ENCODE measurements at regions not wholly inside any gene's neighbourhood (a gene's known extent, or its start where the extent isn't known, plus 50 kb on each side); places are given as distances from the start of the nearest gene placed in this dataset.

DNA sequence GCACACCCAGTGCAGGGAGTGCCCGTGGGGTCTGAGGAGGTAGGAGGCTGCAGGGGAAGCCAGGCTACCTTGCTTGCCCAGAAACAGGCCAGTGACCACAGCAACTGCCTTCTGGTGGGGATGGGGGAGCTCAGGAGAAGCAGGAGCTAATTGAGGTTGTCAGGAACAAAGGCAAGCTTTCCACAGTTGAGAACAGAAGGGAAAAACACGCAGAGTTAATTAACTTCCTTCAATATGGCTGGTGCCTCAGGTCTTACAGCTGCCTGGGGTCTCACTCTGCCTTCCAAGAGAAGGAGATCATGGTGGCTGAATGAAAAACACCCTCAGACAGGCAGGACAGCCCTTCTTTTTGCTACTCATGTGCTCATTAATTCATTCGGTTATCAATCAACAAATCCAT lies 127.9 kb upstream of the SYT13 start:
- TF ChIP-seq, protein P1, sequence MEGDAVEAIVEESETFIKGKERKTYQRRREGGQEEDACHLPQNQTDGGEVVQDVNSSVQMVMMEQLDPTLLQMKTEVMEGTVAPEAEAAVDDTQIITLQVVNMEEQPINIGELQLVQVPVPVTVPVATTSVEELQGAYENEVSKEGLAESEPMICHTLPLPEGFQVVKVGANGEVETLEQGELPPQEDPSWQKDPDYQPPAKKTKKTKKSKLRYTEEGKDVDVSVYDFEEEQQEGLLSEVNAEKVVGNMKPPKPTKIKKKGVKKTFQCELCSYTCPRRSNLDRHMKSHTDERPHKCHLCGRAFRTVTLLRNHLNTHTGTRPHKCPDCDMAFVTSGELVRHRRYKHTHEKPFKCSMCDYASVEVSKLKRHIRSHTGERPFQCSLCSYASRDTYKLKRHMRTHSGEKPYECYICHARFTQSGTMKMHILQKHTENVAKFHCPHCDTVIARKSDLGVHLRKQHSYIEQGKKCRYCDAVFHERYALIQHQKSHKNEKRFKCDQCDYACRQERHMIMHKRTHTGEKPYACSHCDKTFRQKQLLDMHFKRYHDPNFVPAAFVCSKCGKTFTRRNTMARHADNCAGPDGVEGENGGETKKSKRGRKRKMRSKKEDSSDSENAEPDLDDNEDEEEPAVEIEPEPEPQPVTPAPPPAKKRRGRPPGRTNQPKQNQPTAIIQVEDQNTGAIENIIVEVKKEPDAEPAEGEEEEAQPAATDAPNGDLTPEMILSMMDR (IDR thresholded peaks at IDR 0.05), result no peak
- peaks cover 0 to 4% (median 0%) of the 10 kb centered on the region in 7 donors for H3K9me3 Mint-ChIP-seq
- H4K20me1 ChIP-seq (ENCODE audit: insufficient read depth, low read length), result no peaks in the 10 kb centered on the region
- no peaks in the 10 kb centered on the region for H3K36me3 ChIP-seq (replicated peaks in 1 of 2; ENCODE audit: control insufficient read depth in 1 of 2, insufficient read depth in 2 of 2, low read length in 2 of 2)
- no peak overlapping the region for H3K27ac Mint-ChIP-seq
- H3K4me3 Mint-ChIP-seq, result no peak overlapping the region
- H3K4me3 ChIP-seq (replicated peaks in 1 of 3; ENCODE audit: low read depth in 2 of 3, low read length in 3 of 3), result no peak overlapping the region
- no peaks in the 10 kb centered on the region for H3K4me1 ChIP-seq (ENCODE audit: control insufficient read depth in 1 of 2, insufficient read depth in 2 of 2, low read length in 2 of 2)
- no peaks in the 10 kb centered on the region for H3K36me3 Mint-ChIP-seq
- H3K4me1 Mint-ChIP-seq, result no peaks in the 10 kb centered on the region
- intact Hi-C loops (cut with micrococcal nuclease), result loop anchor here in 1 of 2 donors (10.0 kb wide), 1 partner anchor 1069 kb away; no protein-coding TSS in a partner anchor
- H3K27me3 ChIP-seq (ENCODE audit: control insufficient read depth in 2 of 2, insufficient read depth in 2 of 2, low read length in 2 of 2), result peaks cover 16 to 30% of the 10 kb centered on the region in 2 donors
- H3K79me2 ChIP-seq (ENCODE audit: insufficient read depth, low read length), result no peaks in the 10 kb centered on the region
- no peak overlapping the region for H2AFZ ChIP-seq (ENCODE audit: insufficient read depth, low read depth, low read length, poor library complexity, severe bottlenecking)
- no peak for DNase-seq
- H3K27ac ChIP-seq (ENCODE audit: low read depth in 1 of 2, low read length in 2 of 2), result no peak overlapping the region
- no peaks in the 10 kb centered on the region for H3K9me3 ChIP-seq (replicated peaks in 1 of 2; ENCODE audit: control insufficient read depth in 1 of 2, insufficient read depth in 1 of 2, low read length in 2 of 2)
- H3K4me2 ChIP-seq (replicated peaks; ENCODE audit: extremely low read depth, low read length, poor library complexity, severe bottlenecking), result no peak overlapping the region
- no peak overlapping the region for H3K9ac ChIP-seq (ENCODE audit: insufficient read depth, low read length, poor library complexity, severe bottlenecking)
- 67% methylated on average over 2 of the region's 3 CpGs for WGBS (ENCODE audit: insufficient coverage)
- H3K27me3 Mint-ChIP-seq (ENCODE audit: low read depth in 3 of 3), result peaks cover 30 to 42% (median 41%) of the 10 kb centered on the region in 3 donors

DNA sequence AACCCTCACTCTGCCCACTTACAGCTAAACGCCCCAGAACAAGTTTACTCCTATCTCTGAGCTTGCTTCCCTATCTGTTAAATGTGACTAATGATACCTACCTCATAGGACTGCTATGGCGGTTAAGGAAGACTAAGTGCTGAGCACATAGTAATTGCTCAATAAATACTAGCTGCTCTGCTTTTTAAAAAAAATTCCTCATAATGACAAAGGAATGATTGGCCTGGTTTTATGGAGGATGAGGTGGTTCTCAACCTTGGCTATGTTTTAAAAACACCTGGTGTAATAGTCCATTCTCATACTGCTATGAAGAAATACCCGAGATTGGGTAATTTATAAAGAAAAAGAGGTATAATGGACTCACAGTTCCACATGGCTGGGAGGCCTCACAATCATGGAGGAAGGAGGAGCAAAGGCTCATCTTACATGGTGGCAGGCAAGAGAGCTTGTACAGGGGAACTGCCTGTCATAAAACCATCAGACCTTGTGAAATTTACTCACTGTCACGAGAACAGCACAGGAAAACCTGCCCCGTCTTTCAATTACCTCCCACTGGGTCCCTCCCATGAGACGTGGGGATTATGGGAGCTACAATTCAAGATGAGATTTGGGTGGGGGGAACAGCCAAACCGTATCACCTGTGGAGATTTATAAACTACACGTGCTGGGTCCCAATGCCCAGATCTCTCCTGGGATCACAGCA lies 127.2 kb upstream of the SYT13 start:
- H3K27me3 Mint-ChIP-seq (ENCODE audit: low read depth in 3 of 3), result peaks cover 31 to 39% (median 39%) of the 10 kb centered on the region in 3 donors

More for the DNA sequence above, 127.2 kb upstream of the SYT13 start:
- no peak overlapping the region for H3K4me3 ChIP-seq (replicated peaks in 1 of 3; ENCODE audit: low read depth in 2 of 3, low read length in 3 of 3)
- H3K36me3 ChIP-seq (replicated peaks in 1 of 2; ENCODE audit: control insufficient read depth in 1 of 2, insufficient read depth in 2 of 2, low read length in 2 of 2), result no peaks in the 10 kb centered on the region
- no peak overlapping the region for H3K9ac ChIP-seq (ENCODE audit: insufficient read depth, low read length, poor library complexity, severe bottlenecking)
- Mint-ChIP-seq H3K9me3 (peaks cover 0 to 2% (median 0%) of the 10 kb centered on the region in 7 donors), H3K36me3 (no peaks in the 10 kb centered on the region), H3K4me1 (no peaks in the 10 kb centered on the region), H3K4me3 (no peak overlapping the region), H3K27ac (no peak overlapping the region)
- intact Hi-C loops (cut with micrococcal nuclease), result loop anchor here in 1 of 2 donors (10.0 kb wide), 1 partner anchor 1069 kb away; no protein-coding TSS in a partner anchor
- no peaks in the 10 kb centered on the region for H3K4me1 ChIP-seq (ENCODE audit: control insufficient read depth in 1 of 2, insufficient read depth in 2 of 2, low read length in 2 of 2)
- no peak overlapping the region for H3K27ac ChIP-seq (ENCODE audit: low read depth in 1 of 2, low read length in 2 of 2)
- H2AFZ ChIP-seq (ENCODE audit: insufficient read depth, low read depth, low read length, poor library complexity, severe bottlenecking), result no peak overlapping the region
- DNase-seq, result no peak
- peaks cover 16 to 30% of the 10 kb centered on the region in 2 donors for H3K27me3 ChIP-seq (ENCODE audit: control insufficient read depth in 2 of 2, insufficient read depth in 2 of 2, low read length in 2 of 2)
- WGBS (ENCODE audit: insufficient coverage), result 81% methylated on average over 3 of the region's 8 CpGs
- TF ChIP-seq, protein P1 (IDR thresholded peaks at IDR 0.05), result no peak
- H3K9me3 ChIP-seq (replicated peaks in 1 of 2; ENCODE audit: control insufficient read depth in 1 of 2, insufficient read depth in 1 of 2, low read length in 2 of 2), result no peaks in the 10 kb centered on the region
- H4K20me1 ChIP-seq (ENCODE audit: insufficient read depth, low read length), result no peaks in the 10 kb centered on the region
- no peak overlapping the region for H3K4me2 ChIP-seq (replicated peaks; ENCODE audit: extremely low read depth, low read length, poor library complexity, severe bottlenecking)
- H3K79me2 ChIP-seq (ENCODE audit: insufficient read depth, low read length), result no peaks in the 10 kb centered on the region
